Transverse colon (tissue), 4 donors: ENCODE measurements at regions not wholly inside any gene's neighbourhood (a gene's known extent, or its start where the extent isn't known, plus 50 kb on each side); places are given as distances from the start of the nearest gene placed in this dataset.

Experiments used
- DNase-seq: peaks from one replicate; pipeline ENCODE4 v3.0.0-alpha.2; 2019
- H3K27ac ChIP-seq, 4 donors: fragments of 200-600 bp; sonication (generic); 2 replicates each; pipeline ENCODE4 v1.5.1; 2016 to 2018; ENCODE audit warnings: inconsistent platforms in 4 of 4
- H3K27me3 ChIP-seq: fragments of 200-600 bp; sonication (generic); 2 replicates; pipeline ENCODE4 v1.5.1; 2017; ENCODE audit warnings: inconsistent platforms
- H3K36me3 ChIP-seq, 4 donors: fragments of 200-600 bp; sonication (generic); 2 replicates each; pipeline ENCODE4 v1.5.1; 2017 to 2019; ENCODE audit warnings: inconsistent platforms in 4 of 4
- H3K4me1 ChIP-seq, 4 donors: fragments of 200-600 bp; sonication (generic); 2 replicates each; pipeline ENCODE4 v1.5.1; 2017 to 2020; ENCODE audit warnings: inconsistent platforms in 4 of 4
- H3K4me3 ChIP-seq, 4 donors: fragments of 200-600 bp; sonication (generic); 1 replicate in 1 of 4; 2 replicates in 3 of 4; pipeline versions ENCODE4 v1.5.1 to v1.6.1; 2017 to 2019; ENCODE audit warnings: inconsistent platforms in 4 of 4
- H3K9me3 ChIP-seq, 2 donors: fragments of 200-600 bp; sonication (generic); 2 replicates each; pipeline ENCODE4 v1.5.1; 2017 to 2019; ENCODE audit warnings: inconsistent platforms in 2 of 2
- CTCF ChIP-seq, 5 experiments: fragments of 200-600 bp in 3 of 5; fragments of 450-650 bp in 2 of 5; sonication (generic) in 3 of 5; IDR thresholded peaks; 1 replicate in 2 of 5; 2 replicates in 3 of 5; pipeline ENCODE4 v1.5.1; 2016 to 2017; ENCODE audit warnings: antibody characterized with exemption in 5 of 5, inconsistent platforms in 3 of 5, mild to moderate bottlenecking in 2 of 5, moderate library complexity in 1 of 5
- EP300 ChIP-seq: sonication (generic); formaldehyde crosslinking; IDR thresholded peaks from one replicate; pipeline ENCODE4 v1.6.1; 2017; ENCODE audit warnings: antibody characterized with exemption, low read depth
- POLR2A ChIP-seq: fragments of 450-650 bp; IDR thresholded peaks from one replicate; pipeline ENCODE4 v1.6.1; 2016; ENCODE audit warnings: antibody characterized with exemption, mild to moderate bottlenecking, moderate library complexity
- POLR2AphosphoS5 ChIP-seq, 3 donors: sonication (generic); formaldehyde crosslinking; IDR thresholded peaks; one replicate each; pipeline ENCODE4 v1.6.1; 2016; ENCODE audit warnings: antibody characterized with exemption in 3 of 3
- WGBS, 2 donors: methylation state at CpG; one replicate each; pipeline ENCODE4 v1.1.5; 2018; ENCODE audit warnings: low coverage in 1 of 2; 5-methylcytosine and 5-hydroxymethylcytosine counted together
- in situ Hi-C, 4 donors: fragments of 200-750 bp; cut with MboI; loops; one replicate each; pipeline versions ENCODE4 v1.15.0 to v1.15.1; 2017; ENCODE audit warnings: low sequenced_read_pairs in 3 of 4, low pct_ligation_motif_present in 1 of 4, low pct_unique_long_range_greater_than_20kb in 1 of 4
- intact Hi-C: fragments of 100-400 bp; cut with DNase I; formaldehyde crosslinking; loops from one replicate; pipeline ENCODE4 v1.15.1; 2023; ENCODE audit warnings: low total_unique reads

- Histone ChIP-seq H3K9me3 (no peaks in the 10 kb centered on the region), H3K36me3 (no peaks in the 10 kb centered on the region), H3K27ac (peak overlapping the region in 2 of 4 donors; percentile 62 to 68), H3K4me1 (peaks cover 0 to 8% (median 3%) of the 10 kb centered on the region in 4 donors), H3K4me3 (no peak overlapping the region), H3K27me3 (no peaks in the 10 kb centered on the region)
- no peak for TF ChIP-seq POLR2AphosphoS5 (IDR thresholded peaks at IDR 0.05)
- TF ChIP-seq CTCF (IDR thresholded peaks at IDR 0.05), result no peak
- no peak for TF ChIP-seq EP300
- TF ChIP-seq POLR2A, result no peak
- in situ Hi-C loops (no loop called here), intact Hi-C loops (loop anchor here (10.0 kb wide), 1 partner anchor 131 kb away; the partner anchor contains the start of gene TWIST2)
- DNase-seq, result no peak
- 64 to 65% methylated on average over 2 of the region's 2 CpGs for WGBS, 2 donors
These were observed 127.5 kb downstream of the TWIST2 start for GRCh38 chr2:238975408-238975807.

- intact Hi-C loops, result loop anchor here (10.0 kb wide), 1 partner anchor 134 kb away; the partner anchor contains the start of gene TWIST2
- H3K36me3 ChIP-seq, result no peaks in the 10 kb centered on the region
- in situ Hi-C loops, result no loop called here
- DNase-seq, result no peak
- no peaks in the 10 kb centered on the region for H3K9me3 ChIP-seq
- no peak overlapping the region for H3K4me3 ChIP-seq
- 92 to 100% methylated on average over 1 to 4 of the region's 4 CpGs for WGBS, 2 donors
- H3K27me3 ChIP-seq, result peaks cover 1% of the 10 kb centered on the region
- peaks cover 0 to 7% (median 2%) of the 10 kb centered on the region in 4 donors for H3K4me1 ChIP-seq
- TF ChIP-seq POLR2AphosphoS5 (IDR thresholded peaks at IDR 0.05) (no peak), CTCF (IDR thresholded peaks at IDR 0.05) (no peak), EP300 (no peak), POLR2A (no peak)
- H3K27ac ChIP-seq, result no peak overlapping the region
These were observed 130.6 kb downstream of the TWIST2 start for GRCh38 chr2:238978497-238978896.

GRCh38 chr2:238979636-238980035, 131.8 kb downstream of the TWIST2 start:
- intact Hi-C loops, result loop anchor here (10.0 kb wide), 1 partner anchor 135 kb away; the partner anchor contains the start of gene TWIST2
- Histone ChIP-seq H3K4me1 (no peaks in the 10 kb centered on the region), H3K36me3 (no peaks in the 10 kb centered on the region), H3K4me3 (no peak overlapping the region), H3K9me3 (no peaks in the 10 kb centered on the region), H3K27me3 (peaks cover 3% of the 10 kb centered on the region), H3K27ac (no peak overlapping the region)
- no peak for DNase-seq
- TF ChIP-seq EP300 (no peak), POLR2A (no peak), CTCF (IDR thresholded peaks at IDR 0.05) (no peak), POLR2AphosphoS5 (IDR thresholded peaks at IDR 0.05) (no peak)
- in situ Hi-C loops, result no loop called here
- 66 to 73% methylated on average over 3 to 4 of the region's 4 CpGs for WGBS, 2 donors

GRCh38 chr2:238985041-238985729, 137.3 kb downstream of the TWIST2 start:
- intact Hi-C loops, result no loop called here
- H3K4me3 ChIP-seq, result no peak overlapping the region
- peaks cover 3% of the 10 kb centered on the region for H3K27me3 ChIP-seq
- no peak for TF ChIP-seq POLR2A
- no peak for TF ChIP-seq POLR2AphosphoS5 (IDR thresholded peaks at IDR 0.05)
- TF ChIP-seq CTCF (IDR thresholded peaks at IDR 0.05), result no peak
- TF ChIP-seq EP300, result no peak
- WGBS, 2 donors, result 50 to 76% methylated on average over 1 to 22 of the region's 22 CpGs
- in situ Hi-C loops, result no loop called here
- H3K27ac ChIP-seq, result no peak overlapping the region
- no peaks in the 10 kb centered on the region for H3K36me3 ChIP-seq
- H3K9me3 ChIP-seq, result no peaks in the 10 kb centered on the region
- DNase-seq, result no peak
- H3K4me1 ChIP-seq, result no peaks in the 10 kb centered on the region
